ENCODE measurements at regions not wholly inside any gene's neighbourhood (a gene's known extent, or its start where the extent isn't known, plus 50 kb on each side); places are given as distances from the start of the nearest gene placed in this dataset.
A peak's percentile ranks its signal among the peaks of the same experiment; 100 is the strongest.

- DNase-seq (ENCODE audit: low read depth in 2 of 2): no peak
These were observed 68.9 kb downstream of the NCR2 start for GRCh38 chr6:41404182-41404845.

- no peak for DNase-seq (ENCODE audit: low read depth in 2 of 2)
These were observed 70.7 kb downstream of the NCR2 start for GRCh38 chr6:41405941-41406727.

GRCh38 chr6:41406728-41407489 is 71.5 kb downstream of the NCR2 start:
- DNase-seq (ENCODE audit: low read depth in 2 of 2): no peak

DNA sequence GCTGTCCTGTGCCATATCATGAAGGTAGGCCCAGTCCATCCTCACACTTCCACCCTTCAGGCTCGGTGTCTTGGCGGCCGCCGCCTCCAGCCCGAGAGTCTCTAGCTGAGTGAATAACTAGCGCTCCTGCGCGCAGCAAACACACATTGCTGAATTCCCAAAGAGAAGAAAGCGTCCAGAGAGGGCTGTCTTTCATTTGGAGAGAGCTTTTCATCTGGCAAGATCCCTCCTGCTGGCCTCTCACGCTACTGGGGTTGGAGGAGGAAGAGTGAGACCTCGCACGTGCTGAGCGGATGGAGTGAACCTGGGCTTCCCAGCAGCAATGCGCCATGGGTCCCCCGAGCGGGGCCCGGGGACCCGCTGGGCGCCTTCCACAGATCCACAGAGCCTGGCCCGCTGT is 73.2 kb downstream of the NCR2 start:
- no peak for DNase-seq (ENCODE audit: low read depth in 2 of 2)

- DNase-seq (ENCODE audit: low read depth in 2 of 2): no peak
These were observed 73.6 kb downstream of the NCR2 start for GRCh38 chr6:41408982-41409381.

DNA sequence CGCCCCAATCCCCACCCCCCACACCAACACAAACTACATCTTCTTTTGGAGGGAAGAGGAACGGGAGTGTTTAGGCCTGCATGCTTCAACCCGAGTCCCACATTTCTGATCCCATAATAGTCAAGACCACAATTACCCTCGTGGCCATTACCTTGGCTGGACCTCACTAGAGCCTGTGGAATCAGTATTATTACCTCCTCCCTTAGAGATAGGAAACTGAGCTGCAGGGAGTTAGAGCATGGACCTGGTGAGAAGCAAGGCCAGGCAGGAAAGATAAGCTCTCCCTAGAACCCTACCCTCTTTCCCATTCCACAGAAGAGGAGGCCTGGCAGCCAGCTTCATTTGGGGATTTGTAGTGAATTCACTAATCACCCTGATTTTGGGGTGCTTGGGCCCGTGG is 74.1 kb downstream of the NCR2 start:
- DNase-seq (ENCODE audit: low read depth in 2 of 2): no peak

GRCh38 chr6:41411961-41412360 is 76.6 kb downstream of the NCR2 start:
- DNase-seq (ENCODE audit: low read depth in 2 of 2): no peak

- no peak for DNase-seq (ENCODE audit: low read depth in 2 of 2)
These were observed 77.8 kb downstream of the NCR2 start for GRCh38 chr6:41413250-41413649.

- no peak for DNase-seq (ENCODE audit: low read depth in 2 of 2)
These were observed 81.1 kb downstream of the NCR2 start for GRCh38 chr6:41416501-41416837.

DNA sequence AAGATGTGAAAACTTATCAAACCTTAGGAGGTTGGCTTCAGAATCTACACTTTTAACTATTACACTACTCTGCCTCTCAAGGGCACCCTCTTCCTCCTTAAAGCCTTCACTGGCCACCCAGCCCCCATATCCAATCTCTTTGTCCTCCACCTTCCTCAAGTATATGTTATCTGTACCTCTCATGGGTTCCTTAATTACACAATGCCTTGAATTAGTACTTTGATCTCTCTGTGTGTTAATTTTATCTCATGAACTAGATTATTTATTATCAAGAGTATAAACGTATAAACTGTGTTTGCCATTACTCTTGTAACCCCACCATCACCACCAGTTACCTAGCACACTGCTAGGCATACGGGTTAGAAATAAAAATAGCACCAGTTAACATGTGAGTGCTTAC is 83.3 kb downstream of the NCR2 start:
- DNase-seq (ENCODE audit: low read depth in 2 of 2): no peak

DNA sequence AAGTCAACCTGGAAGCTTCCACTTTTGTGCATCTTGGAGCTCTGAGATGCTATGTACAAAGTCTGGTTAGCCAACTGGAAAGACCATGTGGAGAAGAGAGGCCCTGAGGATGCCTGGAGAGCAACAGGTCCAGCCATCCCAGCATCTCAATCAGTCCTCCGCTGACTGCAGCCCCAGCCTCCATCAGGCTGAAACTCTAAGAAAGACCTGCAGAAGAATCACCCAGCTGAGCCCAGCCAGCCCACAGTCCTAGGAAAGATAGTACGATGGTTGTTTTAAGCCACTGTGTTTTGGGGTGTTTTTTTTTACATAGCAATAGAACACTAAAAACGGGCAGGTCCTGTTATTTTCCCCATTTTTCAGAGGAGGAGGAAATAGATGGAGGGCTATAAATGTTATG is 84.0 kb downstream of the NCR2 start:
- no peak for DNase-seq (ENCODE audit: low read depth in 2 of 2)

GRCh38 chr6:41420186-41420585 is 84.8 kb downstream of the NCR2 start:
- no peak for DNase-seq (ENCODE audit: low read depth in 2 of 2)

DNA sequence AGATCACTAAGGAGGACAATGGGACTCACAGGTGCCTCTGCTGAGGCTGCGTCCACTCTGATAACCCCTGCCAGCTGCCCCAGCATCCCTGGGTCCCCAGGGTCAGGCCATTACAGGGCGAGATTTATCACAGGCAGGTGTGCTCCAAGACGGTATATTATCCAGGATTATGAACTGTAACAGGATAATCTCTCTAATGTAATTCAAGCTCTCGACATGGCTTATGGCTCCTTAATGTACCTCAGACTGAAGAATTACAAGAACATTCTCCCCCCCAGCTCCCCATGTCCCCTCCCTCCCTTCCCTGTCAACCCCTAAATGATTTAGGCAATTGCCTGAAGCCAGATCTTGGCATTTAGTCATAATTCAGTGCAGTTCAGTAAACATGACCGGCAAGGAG is 86.8 kb downstream of the NCR2 start:
- no peak for DNase-seq (ENCODE audit: low read depth in 2 of 2)

DNA sequence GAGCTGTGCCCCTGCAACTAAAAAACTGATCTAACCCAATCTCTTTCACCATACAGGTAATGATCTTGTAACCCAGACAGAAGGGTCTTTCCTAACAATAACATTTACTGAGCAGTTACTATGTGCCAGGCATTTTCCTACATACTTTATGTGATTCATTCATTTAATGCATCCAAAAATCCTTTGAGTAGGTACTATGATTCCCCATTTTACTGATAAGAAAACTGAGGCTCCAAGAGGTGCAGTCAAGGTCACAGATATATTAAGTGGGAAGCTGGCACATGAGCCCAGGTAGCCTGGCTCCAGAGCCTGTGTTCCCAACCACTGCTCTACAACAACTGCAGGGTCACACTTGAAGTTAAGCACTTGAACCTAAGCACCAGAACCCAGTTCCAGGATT is 87.6 kb downstream of the NCR2 start:
- DNase-seq (ENCODE audit: low read depth in 2 of 2): no peak

GRCh38 chr6:41424370-41425058 is 89.1 kb downstream of the NCR2 start:
- peak; percentile 54 to 74 for DNase-seq (ENCODE audit: low read depth in 2 of 2)

DNA sequence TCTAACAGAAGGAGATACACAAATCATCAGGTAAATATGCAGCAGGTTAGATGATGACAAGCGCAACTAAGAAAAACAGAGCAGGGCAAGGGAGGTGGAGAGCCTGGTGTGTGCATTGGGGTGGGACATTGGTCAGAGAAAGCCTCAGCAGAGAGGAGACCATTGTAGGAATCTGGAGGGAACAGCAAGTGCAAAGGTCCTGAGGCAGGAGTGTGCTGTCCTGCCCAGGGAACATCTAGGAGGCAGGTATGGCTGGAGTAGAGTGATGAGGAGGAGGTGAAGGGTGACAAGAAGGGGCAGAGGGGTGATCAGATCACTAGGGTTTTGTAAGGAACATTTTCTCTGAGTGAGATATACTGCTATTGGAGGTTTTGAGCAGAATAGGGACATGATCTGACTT is 90.1 kb downstream of the NCR2 start:
- DNase-seq (ENCODE audit: low read depth in 2 of 2): no peak

DNA sequence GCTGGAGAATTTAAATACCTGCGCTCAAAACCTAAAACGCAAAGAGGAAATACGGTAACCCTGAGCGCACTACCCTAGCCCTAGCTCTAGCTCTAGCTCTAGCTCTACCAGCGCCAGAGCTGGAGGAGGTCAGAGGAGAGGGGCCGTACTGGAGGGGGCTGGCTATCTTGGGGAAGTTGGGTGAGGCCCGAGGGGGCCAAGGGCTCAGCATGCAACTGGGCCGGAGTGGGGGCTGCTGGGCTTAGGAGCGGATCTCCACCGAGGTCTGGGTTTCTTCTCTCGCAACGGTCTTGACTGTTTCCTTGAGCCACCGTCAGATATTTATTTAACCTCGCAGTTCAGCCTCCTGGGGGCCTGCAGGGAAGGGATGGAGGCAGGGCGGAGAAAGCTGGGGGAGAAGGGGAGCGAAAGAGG is 91.0 kb downstream of the NCR2 start:
- DNase-seq (ENCODE audit: low read depth in 2 of 2): no peak

DNA sequence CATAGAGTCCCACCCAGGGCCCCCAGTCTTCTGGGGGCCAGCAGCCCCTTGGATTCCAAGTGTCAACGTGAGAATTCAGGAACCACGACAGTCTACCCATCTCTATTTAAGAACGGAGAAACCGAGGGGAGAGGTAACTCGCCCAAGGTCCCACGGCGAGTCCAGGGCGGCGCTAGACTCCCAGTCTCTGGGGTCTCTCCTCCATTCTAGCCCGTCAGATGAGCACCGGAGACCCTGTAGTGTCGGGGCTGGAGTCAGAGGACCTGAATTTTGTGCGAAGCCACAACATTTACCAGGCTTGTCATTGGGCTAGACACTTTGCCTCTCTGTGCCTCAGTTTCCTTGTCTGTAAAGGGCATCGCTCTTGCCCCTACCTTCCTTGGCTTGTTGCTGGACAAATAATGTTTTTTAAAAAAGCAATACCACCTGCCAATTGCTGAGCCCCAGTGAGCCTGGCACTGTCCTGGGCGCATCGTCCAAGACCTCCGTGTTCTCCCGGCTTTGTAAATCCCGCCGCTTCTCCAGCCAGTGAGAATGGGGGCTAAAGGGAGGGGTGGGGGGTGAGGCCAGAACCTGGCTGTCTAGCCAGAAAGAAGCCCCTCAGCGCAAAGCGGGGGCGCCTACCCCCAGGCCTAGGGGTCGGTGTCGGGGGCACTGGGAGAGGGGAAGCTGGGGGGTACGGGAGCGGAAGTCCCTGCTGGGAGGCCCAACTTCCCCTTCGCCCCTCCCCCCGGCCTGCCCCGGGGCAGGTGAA is 91.7 kb downstream of the NCR2 start:
- no peak for DNase-seq (ENCODE audit: low read depth in 2 of 2)

DNA sequence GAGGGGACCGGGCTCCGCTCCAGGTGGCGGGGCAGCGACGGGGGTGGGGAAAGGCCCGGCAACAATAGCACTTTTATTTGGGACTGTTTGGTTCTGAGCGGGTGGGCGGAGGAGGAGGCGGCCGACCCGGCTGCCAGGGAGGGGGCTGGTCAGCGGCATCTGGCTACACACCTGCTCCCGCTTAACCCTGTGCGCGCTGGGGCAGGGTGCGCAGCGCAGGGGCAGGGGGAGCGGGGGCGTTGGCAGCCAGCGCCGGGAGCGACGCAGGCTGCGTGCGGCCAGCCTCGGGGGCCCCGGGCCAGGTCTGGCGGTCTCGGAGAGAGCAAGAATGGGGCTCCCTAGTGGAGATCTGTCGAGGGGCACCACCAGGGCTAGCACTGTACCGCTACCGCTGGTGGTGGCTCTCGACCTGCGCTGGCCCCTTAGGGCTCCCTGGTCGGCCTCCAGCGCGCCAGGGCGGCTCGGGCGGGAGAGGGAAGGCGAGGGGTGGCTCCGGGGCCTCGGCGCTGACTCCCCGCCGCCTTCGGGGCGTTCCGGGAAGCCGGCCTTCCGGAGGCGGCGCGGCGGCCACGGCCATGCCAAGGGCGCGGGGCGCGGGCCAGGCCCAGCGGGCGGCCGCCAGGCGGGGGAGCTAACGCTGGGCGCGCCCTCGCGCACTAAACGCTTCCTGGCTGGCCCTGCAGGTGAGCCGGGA is 92.4 kb downstream of the NCR2 start:
- DNase-seq (ENCODE audit: low read depth in 2 of 2): no peak

DNA sequence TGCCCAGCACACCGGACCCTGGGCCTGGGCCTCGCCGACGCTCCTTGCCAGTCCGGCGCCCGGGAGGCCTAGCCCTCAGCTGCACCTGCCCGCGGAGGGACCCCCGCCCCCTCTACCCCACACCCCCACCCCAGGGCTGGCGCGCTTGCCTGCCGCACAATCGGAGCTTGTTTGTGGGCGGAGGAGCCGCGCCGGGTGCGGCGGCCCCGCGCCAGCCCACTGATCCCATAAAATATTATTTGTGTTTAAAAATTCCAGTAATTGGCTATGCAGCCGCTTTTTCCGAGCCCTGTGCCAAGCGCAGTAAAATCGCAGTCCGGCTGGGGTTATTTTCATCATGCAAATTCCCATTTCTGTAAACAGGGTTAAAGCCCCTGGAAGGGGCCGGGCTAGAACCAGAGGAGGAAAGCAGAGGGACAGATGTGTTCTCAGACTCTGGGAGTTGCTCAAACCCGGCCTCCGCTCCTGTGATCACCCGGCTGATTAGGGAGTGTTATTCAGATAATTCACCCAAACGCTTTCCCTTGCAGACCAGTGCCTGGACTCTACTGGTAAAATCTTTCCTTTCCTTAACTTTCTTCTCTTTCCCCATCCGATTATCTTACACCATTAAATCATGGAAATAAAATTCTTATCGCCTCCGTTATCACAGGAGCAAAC is 93.1 kb downstream of the NCR2 start:
- no peak for DNase-seq (ENCODE audit: low read depth in 2 of 2)
